Thoracic aorta (tissue), 2 donors: ENCODE measurements at regions not wholly inside any gene's neighbourhood (a gene's known extent, or its start where the extent isn't known, plus 50 kb on each side); places are given as distances from the start of the nearest gene placed in this dataset.

ENCODE experiments used
- ATAC-seq: fragments of 150-250 bp; one replicate; pipeline ENCODE4 v1.8.0; 2017; ENCODE audit warnings: low read depth; ENCODE audit not compliant: insufficient number of reproducible peaks, low FRiP score
- DNase-seq: peaks from one replicate; pipeline ENCODE4 v3.0.0-alpha.2; 2020; ENCODE audit warnings: low spot score
- H3K27ac ChIP-seq, 2 donors: fragments of 200-600 bp; sonication (generic); 1 replicate in 1 of 2; 2 replicates in 1 of 2; pipeline ENCODE4 v1.5.1; 2016; ENCODE audit warnings: mild to moderate bottlenecking in 2 of 2, moderate library complexity in 2 of 2
- H3K27me3 ChIP-seq: fragments of 200-600 bp; sonication (generic); replicated peaks from 2 replicates; pipeline ENCODE4 v1.6.0; 2016; ENCODE audit warnings: mild to moderate bottlenecking; ENCODE audit not compliant: insufficient read depth
- H3K36me3 ChIP-seq: fragments of 200-600 bp; sonication (generic); one replicate; pipeline ENCODE4 v1.5.1; 2016
- H3K4me1 ChIP-seq, 2 donors: fragments of 200-600 bp; sonication (generic); 1 replicate in 1 of 2; 2 replicates in 1 of 2; pipeline versions ENCODE4 v1.5.1 to v1.6.0; 2016; ENCODE audit warnings: low read depth in 2 of 2, mild to moderate bottlenecking in 1 of 2; ENCODE audit not compliant: control insufficient read depth in 1 of 2
- H3K4me3 ChIP-seq: fragments of 200-600 bp; sonication (generic); 2 replicates; pipeline ENCODE4 v1.5.1; 2016; ENCODE audit warnings: mild to moderate bottlenecking
- H3K9me3 ChIP-seq: fragments of 200-600 bp; sonication (generic); 2 replicates; pipeline ENCODE4 v1.5.1; 2016
- CTCF ChIP-seq: fragments of 200-600 bp; sonication (generic); IDR thresholded peaks from one replicate; pipeline ENCODE4 v1.5.1; 2019; ENCODE audit warnings: antibody characterized with exemption

GRCh38 chr9:80025131-80025530 lies 453.4 kb downstream of the TLE4 start:
- Histone ChIP-seq H3K9me3 (no peaks in the 10 kb centered on the region), H3K36me3 (no peaks in the 10 kb centered on the region), H3K4me3 (no peak overlapping the region), H3K4me1 (no peaks in the 10 kb centered on the region), H3K27ac (no peak overlapping the region), H3K27me3 (no peaks in the 10 kb centered on the region)
- no peak for DNase-seq
- TF ChIP-seq CTCF = no peak
- ATAC-seq = no peak

- Histone ChIP-seq H3K36me3 (no peaks in the 10 kb centered on the region), H3K4me1 (no peaks in the 10 kb centered on the region), H3K27me3 (no peaks in the 10 kb centered on the region), H3K27ac (no peak overlapping the region), H3K4me3 (no peak overlapping the region), H3K9me3 (no peaks in the 10 kb centered on the region)
- DNase-seq = no peak
- ATAC-seq = no peak
- TF ChIP-seq CTCF = no peak
Measured at GRCh38 chr9:80020530-80020929, 448.8 kb downstream of the TLE4 start.

- TF ChIP-seq CTCF = no peak
- H3K27ac ChIP-seq = no peak overlapping the region
- ATAC-seq = no peak
Measured at GRCh38 chr9:80020056-80020455, 448.3 kb downstream of the TLE4 start.

GRCh38 chr9:80013891-80014290 lies 442.1 kb downstream of the TLE4 start:
- no peak for TF ChIP-seq CTCF
- Histone ChIP-seq H3K4me1 (no peaks in the 10 kb centered on the region), H3K36me3 (no peaks in the 10 kb centered on the region), H3K4me3 (no peak overlapping the region), H3K9me3 (peaks cover 4% of the 10 kb centered on the region), H3K27me3 (no peaks in the 10 kb centered on the region), H3K27ac (no peak overlapping the region)
- DNase-seq = no peak
- ATAC-seq = no peak

More at GRCh38 chr9:80020056-80020455, 448.3 kb downstream of the TLE4 start:
- no peaks in the 10 kb centered on the region for H3K36me3 ChIP-seq
- no peak for DNase-seq
- no peaks in the 10 kb centered on the region for H3K27me3 ChIP-seq
- no peak overlapping the region for H3K4me3 ChIP-seq
- no peaks in the 10 kb centered on the region for H3K4me1 ChIP-seq
- H3K9me3 ChIP-seq = no peaks in the 10 kb centered on the region

GRCh38 chr9:80012557-80013330 lies 441.0 kb downstream of the TLE4 start:
- Histone ChIP-seq H3K9me3 (peaks cover 4% of the 10 kb centered on the region), H3K27me3 (no peaks in the 10 kb centered on the region), H3K27ac (no peak overlapping the region), H3K36me3 (no peaks in the 10 kb centered on the region), H3K4me1 (no peaks in the 10 kb centered on the region), H3K4me3 (no peak overlapping the region)
- no peak for TF ChIP-seq CTCF
- DNase-seq = no peak
- no peak for ATAC-seq
